ENCODE measurements at regions not wholly inside any gene's neighbourhood (a gene's known extent, or its start where the extent isn't known, plus 50 kb on each side); places are given as distances from the start of the nearest gene placed in this dataset.

- CTCF ChIA-PET, result no interaction called here
Measured at GRCh38 chr9:26247861-26248260, 569.6 kb upstream of the TUSC1 start.

GRCh38 chr9:26244661-26245451 lies 566.6 kb upstream of the TUSC1 start:
- TF ChIP-seq ZNF341 (tag by site-specific recombination; IDR thresholded peaks at IDR 0.05; ENCODE audit: low read depth), result no peak
- no peak for TF ChIP-seq ZNF548 (tag by site-specific recombination; IDR thresholded peaks at IDR 0.05)
- TF ChIP-seq HIC1 (tag by site-specific recombination; IDR thresholded peaks at IDR 0.05), result no peak
- no peak for TF ChIP-seq ZNF624 (tag by site-specific recombination; IDR thresholded peaks at IDR 0.05)
- TF ChIP-seq ZNF621 (tag by site-specific recombination; IDR thresholded peaks at IDR 0.05), result no peak
- no peak for TF ChIP-seq HOXC10 (CRISPR knock-in tag; IDR thresholded peaks at IDR 0.05)
- TF ChIP-seq ZNF223 (tag by site-specific recombination; IDR thresholded peaks at IDR 0.05), result no peak
- TF ChIP-seq ZNF645 (tag by site-specific recombination; IDR thresholded peaks at IDR 0.05), result no peak
- no peak overlapping the region for H3K4me3 ChIP-seq (ENCODE audit: low read depth, low read length)
- CTCF ChIA-PET, result no interaction called here
- no peaks in the 10 kb centered on the region for H3K4me1 ChIP-seq (ENCODE audit: control insufficient read depth, insufficient read depth, low read length)
- no peaks in the 10 kb centered on the region for H3K36me3 ChIP-seq (ENCODE audit: control insufficient read depth in 2 of 2, insufficient read depth in 1 of 2, low read length in 2 of 2)
- POLR2A ChIA-PET, result no interaction called here
- H3K9me3 ChIP-seq (ENCODE audit: control insufficient read depth, insufficient read depth, low read depth, low read length), result no peaks in the 10 kb centered on the region
- H3K27ac ChIP-seq (ENCODE audit: extremely low read depth, low read depth, low read length), result no peak overlapping the region

More at GRCh38 chr9:26247861-26248260, 569.6 kb upstream of the TUSC1 start:
- Histone ChIP-seq H3K4me1 (ENCODE audit: control insufficient read depth, insufficient read depth, low read length) (no peaks in the 10 kb centered on the region), H3K27ac (ENCODE audit: extremely low read depth, low read depth, low read length) (no peak overlapping the region), H3K36me3 (ENCODE audit: control insufficient read depth in 2 of 2, insufficient read depth in 1 of 2, low read length in 2 of 2) (no peaks in the 10 kb centered on the region), H3K9me3 (ENCODE audit: control insufficient read depth, insufficient read depth, low read depth, low read length) (no peaks in the 10 kb centered on the region), H3K4me3 (ENCODE audit: low read depth, low read length) (no peak overlapping the region)
- POLR2A ChIA-PET, result no interaction called here
- TF ChIP-seq ZNF747 (tag by site-specific recombination; IDR thresholded peaks at IDR 0.05) (no peak), ZSCAN16 (tag by site-specific recombination; IDR thresholded peaks at IDR 0.05) (no peak), ZIC2 (tag by site-specific recombination; IDR thresholded peaks at IDR 0.05) (no peak), BCL11B (tag by site-specific recombination; IDR thresholded peaks at IDR 0.05; ENCODE audit: low read depth) (no peak), ZBTB26 (tag by site-specific recombination; optimal IDR thresholded peaks at IDR 0.05) (no peak), ZNF639 (tag by site-specific recombination; IDR thresholded peaks at IDR 0.05) (no peak), ZBTB6 (tag by site-specific recombination; IDR thresholded peaks at IDR 0.05) (no peak), ZNF514 (tag by site-specific recombination; IDR thresholded peaks at IDR 0.05) (no peak), ZNF571 (tag by site-specific recombination; IDR thresholded peaks at IDR 0.05) (no peak), ZNF274 (IDR thresholded peaks at IDR 0.05; ENCODE audit: low read length) (no peak), ZNF274 (tag by site-specific recombination; IDR thresholded peaks at IDR 0.05; ENCODE audit: borderline replicate concordance) (no peak), TSHZ1 (tag by site-specific recombination; IDR thresholded peaks at IDR 0.05; ENCODE audit: borderline replicate concordance) (no peak), ZNF629 (tag by site-specific recombination; IDR thresholded peaks at IDR 0.05) (no peak), ZNF2 (tag by site-specific recombination; IDR thresholded peaks at IDR 0.05) (no peak), ZNF48 (tag by site-specific recombination; IDR thresholded peaks at IDR 0.05) (no peak), HOXC10 (CRISPR knock-in tag; IDR thresholded peaks at IDR 0.05) (no peak)

Measured in HEK293 (cell line).